GM19468 (cell line): ENCODE measurements at regions not wholly inside any gene's neighbourhood (a gene's known extent, or its start where the extent isn't known, plus 50 kb on each side); places are given as distances from the start of the nearest gene placed in this dataset.
"Not testable (repeated sequence)": the region's sequence is repeated elsewhere in the genome, so short reads cannot be mapped to it uniquely, and the experiment has no call there.

ENCODE experiments used
- ATAC-seq: cut with Tn5 transposase; IDR thresholded peaks from one replicate; pipeline ENCODE4 v1.9.1; 2021; ENCODE audit warnings: mild to moderate bottlenecking, moderate library complexity, moderate number of reproducible peaks; ENCODE audit not compliant: unreplicated experiment; ENCODE audit errors: extremely low read depth

DNA sequence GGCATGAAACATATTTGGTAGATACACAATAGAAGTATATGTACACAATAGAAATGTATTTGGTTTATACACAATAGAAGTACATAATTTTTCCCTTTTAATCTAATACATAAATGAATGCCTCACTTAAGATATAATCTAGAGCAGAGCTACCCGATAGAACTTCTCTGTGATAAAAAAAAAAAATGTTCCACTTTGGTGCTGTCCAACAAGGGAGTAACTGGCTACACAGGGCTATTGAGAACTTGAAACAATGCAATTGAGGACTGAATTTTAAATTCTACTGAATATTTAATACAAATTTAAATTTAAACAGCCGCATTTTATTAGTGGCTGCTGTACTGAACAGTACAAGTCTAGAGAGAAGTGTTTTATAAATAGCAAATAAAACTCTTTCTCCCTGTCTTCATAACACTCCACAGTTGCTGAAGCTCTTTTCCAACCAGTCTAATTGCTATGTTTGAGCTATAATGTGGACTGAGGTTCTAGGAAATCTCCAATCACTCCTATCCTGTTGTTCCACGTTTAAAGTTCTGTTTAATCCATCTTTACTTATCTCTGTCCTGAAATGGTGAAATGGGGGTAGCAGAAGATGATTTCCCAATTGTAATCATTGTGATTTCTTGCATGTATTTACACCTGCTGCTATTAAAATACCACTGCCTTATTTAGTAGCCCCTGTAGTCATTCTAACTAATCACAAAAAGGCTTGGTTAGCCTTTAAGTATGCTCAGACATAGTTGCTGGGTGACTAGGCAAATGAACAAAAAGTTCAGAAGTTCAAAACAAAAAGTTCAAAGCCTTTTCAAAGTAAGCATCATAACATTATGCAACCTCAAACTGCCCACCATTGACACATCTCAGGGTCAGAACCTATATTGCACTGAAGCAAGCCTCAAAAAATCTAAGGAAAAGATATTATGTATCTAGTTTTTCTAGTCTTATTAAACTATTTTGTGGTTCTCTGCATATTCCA, 192.3 kb upstream of the C1orf87 start:
- no peak for ATAC-seq

DNA sequence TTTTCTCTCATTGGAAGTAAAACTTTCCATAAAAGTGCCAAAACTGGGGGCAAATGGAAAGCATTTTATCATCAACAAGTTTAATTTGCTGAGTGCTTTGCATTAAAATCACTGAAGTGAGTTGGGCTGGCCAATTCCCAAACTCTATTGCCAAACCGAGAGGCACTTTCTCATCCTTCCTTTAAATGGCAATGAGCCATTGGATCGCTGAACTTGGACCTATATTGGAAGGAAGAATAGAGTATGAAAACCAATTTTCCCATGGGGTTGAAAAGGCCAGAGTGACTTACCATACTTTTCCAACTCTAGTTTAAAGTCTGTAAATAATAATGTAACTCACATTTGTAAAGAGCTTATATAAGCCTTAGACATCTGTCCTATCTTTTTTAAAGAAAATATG, 189.1 kb upstream of the C1orf87 start:
- ATAC-seq: no peak

DNA sequence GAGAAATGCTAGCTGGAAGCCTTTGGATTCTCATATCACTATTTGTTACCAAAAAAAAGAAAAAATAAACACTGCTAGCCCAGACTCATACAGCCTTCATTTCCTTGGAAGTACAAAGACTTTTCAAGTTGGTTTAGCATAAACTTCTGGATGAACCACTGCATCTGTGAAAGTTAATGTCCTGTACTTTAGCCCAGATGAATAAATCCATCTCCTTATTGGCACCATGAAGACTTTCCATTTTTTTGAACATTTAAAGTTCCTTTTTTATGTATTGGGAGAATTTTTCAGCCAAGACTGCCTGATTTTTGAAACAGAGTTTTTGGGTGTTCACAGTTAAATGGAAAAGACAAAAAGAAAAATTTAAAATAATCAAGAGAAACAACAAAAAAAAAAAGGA, 184.0 kb upstream of the C1orf87 start:
- no peak for ATAC-seq

DNA sequence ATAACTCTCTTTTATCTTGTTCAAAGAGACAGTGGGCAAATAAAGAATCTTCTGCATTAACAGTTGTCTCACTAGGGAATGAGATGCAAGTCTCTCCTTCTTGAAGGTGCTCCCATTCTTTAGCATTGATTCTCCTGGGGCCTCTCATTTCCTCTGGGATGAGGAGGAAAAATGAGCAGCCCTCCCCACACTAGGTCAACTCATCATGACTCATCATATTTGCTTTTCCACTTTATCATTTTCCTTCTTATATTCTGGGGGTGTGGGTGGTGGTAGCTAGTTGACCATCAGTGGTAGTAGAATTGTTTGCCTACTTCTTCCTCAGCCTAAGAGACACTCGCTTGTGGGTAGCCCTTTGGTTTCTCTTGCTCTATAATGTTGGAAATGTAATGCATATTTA, 182.0 kb upstream of the C1orf87 start:
- no peak for ATAC-seq

DNA sequence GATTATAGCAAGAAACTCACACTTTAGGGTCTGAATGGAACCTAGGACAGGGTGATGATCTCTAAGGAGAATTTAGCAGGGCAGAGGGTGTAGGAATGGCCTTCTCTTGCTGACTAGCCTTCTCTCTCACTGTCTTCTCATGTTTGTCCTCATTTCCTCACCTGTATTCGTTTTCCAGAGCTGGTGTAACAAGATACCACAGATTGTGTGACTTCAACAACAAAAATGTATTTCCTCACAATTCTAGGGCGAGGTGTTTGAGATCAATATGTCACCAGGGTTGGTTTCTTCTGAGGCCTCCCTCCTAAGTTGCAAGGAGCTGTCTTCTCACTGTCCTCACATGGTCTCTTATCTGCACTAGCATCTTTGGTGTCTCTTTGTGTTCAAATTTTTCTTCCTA, 177.9 kb upstream of the C1orf87 start:
- ATAC-seq: no peak

DNA sequence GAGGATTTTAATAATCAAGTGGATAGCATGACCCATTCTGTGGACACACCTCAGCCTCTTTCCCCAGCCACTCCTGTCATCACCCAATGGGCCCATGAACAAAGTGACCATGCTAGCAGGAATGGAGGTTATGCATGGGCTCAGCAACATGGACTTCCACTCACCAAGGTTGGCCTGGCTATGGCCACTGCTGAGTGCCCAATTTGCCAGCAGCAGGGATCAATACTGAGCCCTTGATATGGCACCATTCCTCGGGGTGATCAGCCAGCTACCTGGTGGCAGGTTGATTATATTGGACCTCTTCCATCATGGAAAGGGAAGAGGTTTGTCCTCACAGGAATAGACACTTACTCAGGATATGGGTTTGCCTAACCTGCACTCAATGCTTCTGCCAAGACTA, 173.9 kb upstream of the C1orf87 start:
- ATAC-seq: not testable (repeated sequence)

DNA sequence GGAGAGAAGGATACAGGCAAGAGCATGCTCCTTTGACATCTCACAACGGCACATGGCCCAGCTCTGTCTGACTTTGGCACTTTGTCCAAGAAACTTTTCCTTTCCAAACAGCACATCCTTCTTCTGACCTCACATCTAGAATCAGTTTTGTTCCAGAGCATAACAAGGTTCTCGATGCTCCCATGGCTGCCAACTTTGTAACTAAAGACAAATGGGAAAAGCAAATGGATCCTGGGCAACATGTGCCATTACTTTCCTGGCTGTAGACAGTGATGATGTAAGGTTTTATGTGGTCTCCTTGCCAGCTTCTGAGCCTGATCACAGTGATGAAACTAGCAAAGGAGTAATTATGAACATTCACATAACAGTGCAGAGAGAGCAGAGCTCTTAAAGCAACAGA, 171.8 kb upstream of the C1orf87 start:
- no peak for ATAC-seq

DNA sequence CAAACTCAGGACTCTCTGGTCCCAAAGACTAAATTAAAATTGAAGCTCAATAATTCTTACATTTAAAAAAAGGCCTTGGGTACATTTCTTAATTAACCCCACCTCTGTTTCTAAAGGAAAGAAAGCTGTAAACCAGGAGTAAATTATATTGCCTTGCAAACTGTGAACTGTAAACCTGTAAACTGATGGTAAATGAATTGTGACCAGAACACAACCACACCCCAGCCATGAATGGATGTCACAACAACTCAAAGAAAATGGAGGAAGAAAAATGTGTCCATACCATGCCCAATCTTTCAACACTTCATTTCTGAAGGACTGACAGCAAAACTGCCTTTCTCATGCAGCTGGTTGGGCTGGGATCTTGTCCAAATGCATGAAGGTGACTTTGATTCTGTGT, 171.3 kb upstream of the C1orf87 start:
- ATAC-seq: no peak

DNA sequence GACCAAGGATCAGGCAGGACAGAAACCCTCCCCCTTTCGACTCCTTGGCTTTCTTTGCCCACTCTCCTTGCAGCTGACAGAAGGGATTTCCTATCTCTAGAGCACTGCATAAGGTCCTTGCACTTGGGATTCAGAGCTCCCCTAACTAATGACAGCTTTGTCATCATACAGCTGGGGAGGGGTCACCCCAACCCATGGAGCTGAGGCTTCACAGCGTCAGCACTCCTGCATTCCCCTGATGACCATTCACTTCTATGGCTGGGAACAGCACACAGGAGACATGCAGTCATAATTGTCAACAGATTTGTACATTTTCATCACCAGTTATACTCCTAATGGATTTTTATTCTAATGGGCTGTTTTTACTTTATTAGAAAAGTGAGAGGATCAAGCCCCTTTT, 161.7 kb upstream of the C1orf87 start:
- no peak for ATAC-seq

DNA sequence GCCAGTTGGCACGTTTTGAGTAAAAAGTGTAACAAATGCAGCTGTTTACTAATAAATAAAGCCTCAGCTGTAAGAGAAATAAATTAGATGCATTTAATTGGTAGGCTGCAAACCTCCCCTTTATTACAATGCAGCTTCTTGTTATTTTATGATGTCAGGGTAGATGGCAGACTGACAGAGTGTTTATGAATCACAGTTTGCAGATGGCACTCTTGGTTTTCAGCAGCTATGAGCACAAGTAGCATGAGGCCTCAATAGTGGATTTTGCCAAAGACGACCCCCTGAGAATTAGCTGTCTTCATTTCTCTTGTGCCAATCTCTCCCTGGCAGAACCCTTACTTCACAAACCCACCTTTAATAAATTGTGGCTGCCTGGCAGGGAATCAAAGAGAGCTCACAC, 161.2 kb upstream of the C1orf87 start:
- no peak for ATAC-seq

DNA sequence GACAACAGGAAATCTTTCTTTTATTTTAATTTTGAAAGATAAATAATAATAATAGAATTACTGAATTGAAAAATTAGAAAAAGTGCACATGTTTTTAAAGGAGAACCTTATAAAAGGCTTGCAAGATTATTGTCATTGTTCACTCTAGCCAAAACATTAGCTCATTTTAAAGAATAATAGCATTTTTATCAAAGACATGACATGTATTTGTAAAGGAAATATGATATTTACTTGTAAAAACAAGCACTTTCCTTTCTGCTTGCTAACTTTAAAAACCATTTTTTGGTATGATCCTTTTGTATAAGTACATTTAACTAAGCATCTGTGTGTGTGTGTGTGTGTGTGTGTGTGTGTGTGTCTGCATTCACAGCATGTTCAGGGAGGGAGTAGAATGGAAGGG, 156.3 kb upstream of the C1orf87 start:
- ATAC-seq: no peak

DNA sequence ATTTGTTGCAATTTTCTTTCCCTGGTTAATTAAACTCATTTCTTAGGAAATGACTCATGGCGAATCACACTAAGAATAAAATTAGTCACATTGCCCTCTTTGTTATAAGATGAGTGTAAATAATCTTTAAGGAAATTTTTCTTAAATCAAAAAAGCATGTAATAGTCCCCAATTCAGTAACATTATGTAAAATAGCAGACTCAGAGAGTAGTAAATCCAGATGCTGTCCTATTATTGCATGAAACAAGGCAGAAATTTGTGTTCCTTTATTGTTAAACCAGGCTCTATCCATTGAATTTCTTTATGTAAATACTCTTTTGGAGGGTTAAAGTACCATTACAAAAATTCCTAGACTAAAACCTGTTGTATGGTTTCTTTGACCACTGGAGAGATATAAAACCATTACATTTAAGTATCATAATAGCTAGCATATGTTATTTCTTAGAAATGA, 154.5 kb upstream of the C1orf87 start:
- no peak for ATAC-seq

DNA sequence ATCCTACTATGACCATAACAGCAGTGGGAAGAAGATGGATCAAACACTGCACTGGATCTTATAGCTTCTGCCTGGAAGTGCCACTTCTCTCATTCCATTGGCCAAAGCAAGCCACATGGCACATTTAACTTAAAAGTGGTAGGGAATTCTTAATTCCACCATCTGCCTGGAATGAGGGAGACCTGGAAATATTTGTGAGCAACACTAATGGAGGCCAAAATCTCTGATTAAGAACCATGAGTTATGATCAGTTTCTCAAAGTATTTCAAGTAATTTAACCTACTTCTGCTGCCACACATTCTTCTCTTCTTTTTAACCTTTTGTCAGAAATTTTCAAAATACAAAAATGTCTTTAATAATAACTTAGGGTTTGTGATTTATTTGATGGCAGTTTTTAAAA, 154.0 kb upstream of the C1orf87 start:
- no peak for ATAC-seq

DNA sequence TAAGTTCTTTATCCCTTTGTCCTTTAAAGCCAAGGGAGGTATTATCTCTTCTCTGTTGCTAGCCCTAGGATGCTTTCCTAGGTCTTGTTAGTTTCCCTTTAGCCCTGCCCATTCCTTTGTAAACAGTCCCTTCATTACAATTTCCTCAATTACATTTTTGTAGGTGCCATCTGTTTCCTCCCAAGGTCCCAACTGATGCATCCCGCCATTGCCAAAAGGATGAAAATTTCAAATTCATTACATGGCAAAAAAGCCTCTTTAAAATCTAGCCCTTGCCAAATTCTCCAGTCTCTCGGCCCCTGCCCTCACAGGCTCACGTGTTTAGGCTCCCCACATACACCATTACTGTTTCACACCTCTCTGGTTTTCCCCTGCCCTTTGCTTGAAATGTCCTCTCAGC, 151.9 kb upstream of the C1orf87 start:
- ATAC-seq: no peak

DNA sequence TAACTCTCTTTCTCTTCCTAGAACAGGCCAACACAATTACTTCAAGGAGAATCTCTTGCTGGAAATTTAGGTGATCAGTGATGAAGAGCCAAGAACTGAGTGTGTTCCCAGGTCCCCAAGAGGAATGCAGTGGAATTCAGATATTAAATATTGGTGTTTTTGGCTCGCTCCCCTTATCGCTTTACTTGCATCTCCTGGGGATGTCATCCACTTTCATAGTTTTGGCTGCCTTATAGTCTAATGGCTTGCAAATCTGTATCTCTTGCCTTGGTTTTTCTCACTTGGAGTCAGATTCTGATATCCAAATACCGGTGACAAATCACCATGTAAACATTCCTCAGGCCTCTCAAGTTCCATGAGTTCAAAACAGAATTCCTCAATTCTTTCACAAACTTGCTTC, 151.0 kb upstream of the C1orf87 start:
- ATAC-seq: no peak

DNA sequence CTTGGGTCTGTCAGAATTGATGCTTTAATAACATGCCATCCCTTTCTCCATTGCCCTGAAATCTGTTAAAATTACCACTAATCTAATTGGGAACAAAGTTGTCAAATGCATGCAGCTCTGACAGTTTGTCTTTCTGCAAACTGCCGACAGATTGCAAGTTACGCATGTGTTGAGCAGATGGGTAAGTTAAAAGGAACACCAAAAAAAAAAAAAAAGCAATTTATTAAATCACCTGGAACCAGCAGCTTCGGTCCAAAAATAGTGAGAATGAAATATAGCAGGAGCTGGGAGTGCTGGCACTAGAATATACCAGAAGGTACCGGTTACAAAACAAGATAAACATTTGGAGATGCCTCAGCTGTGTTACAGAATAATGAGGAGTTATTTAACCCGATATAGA, 149.6 kb upstream of the C1orf87 start:
- no peak for ATAC-seq

DNA sequence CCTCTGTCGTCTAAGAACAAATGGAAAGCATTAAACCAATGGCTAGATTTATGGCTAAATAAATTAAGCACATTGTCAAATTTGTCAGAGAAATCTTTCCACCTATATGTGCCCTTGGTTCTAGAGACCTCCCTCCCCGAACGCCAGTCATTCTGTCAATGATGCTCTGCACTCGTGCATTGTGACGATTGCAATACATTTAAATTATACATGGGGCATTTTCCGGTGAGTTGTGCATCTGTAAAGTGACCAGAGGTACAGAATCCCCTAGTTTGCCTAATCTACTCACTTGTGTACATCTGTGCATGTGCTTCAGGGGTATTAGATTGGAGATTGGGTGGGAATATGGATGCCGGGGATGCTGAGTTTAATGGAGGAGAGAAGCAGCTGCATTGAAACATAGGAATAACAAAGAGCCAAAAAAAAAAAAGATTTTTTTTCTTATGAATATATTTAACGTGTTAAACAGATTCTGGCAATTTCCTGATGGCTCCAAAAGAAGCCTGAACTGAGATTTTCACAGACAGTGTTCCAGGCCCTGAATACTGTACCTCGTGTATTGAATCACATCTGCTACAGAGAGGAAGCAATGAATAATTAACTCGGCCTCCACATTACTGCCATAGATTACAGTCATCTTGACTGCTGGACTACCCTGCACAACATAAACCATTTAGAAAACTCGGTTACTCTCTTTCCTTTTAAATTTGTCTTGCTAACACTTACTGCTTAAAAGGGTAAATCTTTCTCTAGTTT, 149.0 kb upstream of the C1orf87 start:
- ATAC-seq: no peak

DNA sequence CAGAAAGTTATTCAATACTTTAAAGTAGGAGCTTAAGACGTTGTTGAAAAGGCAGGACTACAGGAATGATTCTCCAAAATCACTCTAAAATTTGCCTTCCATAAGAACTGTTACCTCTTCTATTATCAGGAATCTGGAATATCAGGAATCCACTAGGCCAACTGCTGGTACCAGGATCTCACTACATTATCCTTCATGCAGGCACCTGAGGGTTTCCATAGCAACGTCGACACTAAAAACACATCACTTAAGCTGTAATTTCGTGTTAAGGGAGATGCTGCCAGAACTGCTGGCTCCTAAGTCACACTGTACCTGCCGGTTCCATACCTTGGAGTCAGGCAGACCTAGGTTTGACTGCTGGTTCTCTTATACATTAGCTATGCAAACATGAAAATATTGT, 139.7 kb upstream of the C1orf87 start:
- ATAC-seq: no peak

DNA sequence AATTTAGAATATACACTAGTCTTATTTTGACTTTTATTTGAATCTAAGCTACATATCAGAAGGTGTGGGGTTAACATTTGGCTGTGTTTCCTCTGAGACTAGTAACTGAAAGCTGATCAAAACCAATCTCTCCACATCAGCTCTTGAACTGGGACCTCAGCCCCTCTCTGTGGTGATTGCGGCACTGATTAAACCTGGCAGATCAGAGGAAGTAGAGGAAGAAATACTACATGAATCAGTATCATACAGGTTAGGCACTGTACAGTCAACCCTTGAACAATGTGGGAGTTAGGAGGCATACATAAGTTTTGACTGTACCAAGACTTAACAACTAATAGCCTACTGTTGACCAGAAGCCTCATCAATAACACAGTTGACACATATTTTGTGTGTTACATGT, 122.5 kb upstream of the C1orf87 start:
- ATAC-seq: no peak

DNA sequence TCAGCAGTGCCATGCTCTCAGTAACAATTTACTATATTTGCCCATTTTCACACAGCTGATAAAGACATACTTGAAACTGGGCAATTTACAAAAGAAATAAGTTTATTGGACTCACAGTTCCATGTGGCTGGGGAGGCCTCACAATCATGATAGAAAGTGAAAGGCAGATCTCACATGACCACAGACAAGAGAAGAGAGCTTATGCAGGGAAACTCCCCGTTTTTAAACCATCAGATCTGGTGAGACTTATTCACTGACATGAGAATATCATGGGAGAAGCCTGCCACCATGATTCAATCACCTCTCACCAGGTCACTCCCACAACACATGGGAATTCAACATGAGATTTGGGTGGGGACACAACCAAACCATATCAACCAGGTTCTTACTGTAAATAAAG, 112.1 kb upstream of the C1orf87 start:
- no peak for ATAC-seq

DNA sequence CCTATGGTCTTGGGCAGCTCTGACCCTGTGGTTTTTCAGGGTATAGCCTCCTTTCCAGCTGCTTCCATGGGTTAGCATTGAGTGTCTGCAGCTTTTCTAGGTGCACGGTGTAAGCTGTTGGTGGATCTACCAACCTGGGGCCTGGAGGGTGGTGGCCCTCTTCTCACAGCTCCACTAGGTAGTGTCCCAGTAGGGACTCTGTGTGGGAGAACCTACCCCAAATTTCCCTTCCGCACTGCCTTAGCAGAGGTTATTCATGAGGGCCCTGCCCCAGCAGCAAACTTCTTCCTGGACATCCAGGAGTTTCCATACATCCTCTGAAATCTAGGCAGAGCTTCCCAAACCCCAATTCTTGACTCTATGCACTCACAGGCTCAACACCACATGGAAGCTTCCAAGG, 111.0 kb upstream of the C1orf87 start:
- ATAC-seq: no peak
